ENCODE measurements at regions not wholly inside any gene's neighbourhood (a gene's known extent, or its start where the extent isn't known, plus 50 kb on each side); places are given as distances from the start of the nearest gene placed in this dataset.
"Not testable (repeated sequence)": the region's sequence is repeated elsewhere in the genome, so short reads cannot be mapped to it uniquely, and the experiment has no call there.

DNA sequence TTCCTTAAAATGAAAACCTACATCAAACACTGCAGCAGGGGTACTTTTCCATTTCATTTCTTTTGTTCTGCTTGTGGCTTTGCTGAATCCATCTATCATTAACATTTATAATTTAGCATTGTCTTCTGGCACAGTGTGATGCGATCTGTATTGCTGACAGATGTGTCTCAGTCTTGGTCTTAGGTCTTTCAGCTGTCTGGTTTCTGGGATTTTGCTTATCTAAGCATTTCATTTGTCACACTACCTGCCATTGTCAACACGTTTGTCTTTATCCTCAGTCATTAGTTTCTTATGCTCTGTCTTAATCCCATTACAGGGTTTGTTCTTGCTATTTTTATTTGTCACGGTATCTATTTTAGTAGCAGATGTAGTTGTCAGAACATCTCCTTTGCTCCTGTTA is 303.1 kb downstream of the IZUMO3 start:
- DNase-seq (ENCODE audit: low read depth in 2 of 2), result no peak
- H3K4me3 ChIP-seq (replicated peaks in 1 of 2; ENCODE audit: low read depth in 2 of 2, low read length in 2 of 2), result no peak overlapping the region
- TF ChIP-seq, protein P1, sequence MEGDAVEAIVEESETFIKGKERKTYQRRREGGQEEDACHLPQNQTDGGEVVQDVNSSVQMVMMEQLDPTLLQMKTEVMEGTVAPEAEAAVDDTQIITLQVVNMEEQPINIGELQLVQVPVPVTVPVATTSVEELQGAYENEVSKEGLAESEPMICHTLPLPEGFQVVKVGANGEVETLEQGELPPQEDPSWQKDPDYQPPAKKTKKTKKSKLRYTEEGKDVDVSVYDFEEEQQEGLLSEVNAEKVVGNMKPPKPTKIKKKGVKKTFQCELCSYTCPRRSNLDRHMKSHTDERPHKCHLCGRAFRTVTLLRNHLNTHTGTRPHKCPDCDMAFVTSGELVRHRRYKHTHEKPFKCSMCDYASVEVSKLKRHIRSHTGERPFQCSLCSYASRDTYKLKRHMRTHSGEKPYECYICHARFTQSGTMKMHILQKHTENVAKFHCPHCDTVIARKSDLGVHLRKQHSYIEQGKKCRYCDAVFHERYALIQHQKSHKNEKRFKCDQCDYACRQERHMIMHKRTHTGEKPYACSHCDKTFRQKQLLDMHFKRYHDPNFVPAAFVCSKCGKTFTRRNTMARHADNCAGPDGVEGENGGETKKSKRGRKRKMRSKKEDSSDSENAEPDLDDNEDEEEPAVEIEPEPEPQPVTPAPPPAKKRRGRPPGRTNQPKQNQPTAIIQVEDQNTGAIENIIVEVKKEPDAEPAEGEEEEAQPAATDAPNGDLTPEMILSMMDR (IDR thresholded peaks at IDR 0.05; ENCODE audit: low read depth, low read length), result no peak

DNA sequence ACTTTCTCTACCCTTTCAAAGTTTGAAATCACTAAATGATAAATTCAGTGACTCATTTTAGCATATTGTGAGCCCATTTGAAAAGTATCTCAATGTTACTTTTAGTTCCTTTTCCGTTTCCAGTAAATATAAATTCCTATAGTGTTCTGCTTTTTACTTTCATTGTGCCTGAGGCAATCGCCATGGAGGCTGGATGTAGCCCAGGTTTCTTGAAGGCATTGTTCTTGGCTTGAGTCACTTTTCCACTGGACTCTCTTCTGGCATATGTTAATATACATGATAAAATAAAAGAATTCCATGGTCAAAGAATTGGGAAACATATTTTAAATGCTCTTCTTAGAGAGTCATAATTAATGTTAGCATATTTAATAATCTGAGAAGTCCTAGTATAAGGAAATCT is 327.0 kb downstream of the IZUMO3 start:
- H3K4me3 ChIP-seq (replicated peaks in 1 of 2; ENCODE audit: low read depth in 2 of 2, low read length in 2 of 2), result no peak overlapping the region
- DNase-seq (ENCODE audit: low read depth in 2 of 2), result no peak
- TF ChIP-seq, protein P1 (IDR thresholded peaks at IDR 0.05; ENCODE audit: low read depth, low read length), result no peak

DNA sequence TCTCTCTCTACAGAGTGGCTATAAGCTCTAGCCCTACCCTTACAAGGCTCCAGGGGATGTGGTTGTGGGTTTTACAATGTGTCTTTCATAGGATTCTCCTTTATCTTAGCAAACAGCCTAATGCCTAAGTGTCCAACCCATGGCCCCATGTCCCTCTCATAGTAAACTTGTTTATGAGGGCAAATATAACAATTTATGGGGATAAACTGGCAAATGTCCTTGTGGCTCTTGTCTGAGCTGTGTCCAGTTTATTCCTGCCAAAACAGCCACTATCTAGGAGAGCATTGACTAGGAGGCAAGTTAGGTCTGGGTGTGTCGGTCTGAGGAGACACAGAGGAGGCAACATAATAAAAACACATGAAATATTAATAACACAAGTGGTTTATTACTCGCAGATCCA is 335.1 kb downstream of the IZUMO3 start:
- H3K4me3 ChIP-seq (replicated peaks in 1 of 2; ENCODE audit: low read depth in 2 of 2, low read length in 2 of 2), result no peak overlapping the region
- TF ChIP-seq, protein P1 (IDR thresholded peaks at IDR 0.05; ENCODE audit: low read depth, low read length), result no peak
- no peak for DNase-seq (ENCODE audit: low read depth in 2 of 2)

DNA sequence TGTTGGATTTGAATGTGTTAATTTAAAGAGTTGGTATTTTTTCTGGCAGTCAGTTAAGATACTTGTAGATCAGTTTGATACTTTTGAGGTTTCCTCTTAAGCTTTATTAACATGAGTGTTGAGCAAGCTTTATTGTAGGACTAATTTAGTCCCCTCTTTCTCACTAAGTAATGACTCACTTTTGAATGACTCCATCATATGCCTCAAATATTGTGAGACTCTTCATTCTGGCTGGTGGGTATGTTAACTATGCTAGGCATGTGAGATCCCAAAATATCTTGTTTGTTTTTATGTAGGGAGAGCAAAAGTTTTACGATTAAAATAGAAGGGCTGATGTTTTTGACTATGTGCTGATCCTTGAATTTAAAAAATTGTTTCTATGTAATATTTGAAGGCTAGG is 355.7 kb downstream of the IZUMO3 start:
- no peak for DNase-seq (ENCODE audit: low read depth in 2 of 2)
- TF ChIP-seq, protein P1 (IDR thresholded peaks at IDR 0.05; ENCODE audit: low read depth, low read length), result no peak
- no peak overlapping the region for H3K4me3 ChIP-seq (replicated peaks in 1 of 2; ENCODE audit: low read depth in 2 of 2, low read length in 2 of 2)

DNA sequence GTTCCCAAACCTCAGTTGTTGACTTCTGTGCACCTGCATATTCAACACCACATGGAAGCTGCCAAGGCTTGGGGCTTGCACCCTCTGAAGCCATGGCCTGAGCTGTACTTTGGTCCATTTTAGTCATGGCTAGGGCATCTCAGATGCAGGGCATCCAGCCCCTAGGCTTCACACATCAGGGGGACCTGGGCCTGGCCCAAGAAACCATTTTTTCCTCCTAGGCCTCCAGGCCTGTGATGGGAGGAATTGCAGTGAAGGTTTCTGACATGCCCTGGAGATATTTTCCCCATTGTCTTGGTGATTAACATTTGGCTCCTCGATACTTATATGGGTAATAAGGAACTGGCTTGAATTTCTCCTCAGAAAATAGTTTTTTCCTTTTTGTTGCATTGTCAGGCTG is 354.5 kb upstream of the ELAVL2 start:
- not testable (repeated sequence) for H3K4me3 ChIP-seq (replicated peaks in 1 of 2; ENCODE audit: low read depth in 2 of 2, low read length in 2 of 2); DNase-seq (ENCODE audit: low read depth in 2 of 2)

DNA sequence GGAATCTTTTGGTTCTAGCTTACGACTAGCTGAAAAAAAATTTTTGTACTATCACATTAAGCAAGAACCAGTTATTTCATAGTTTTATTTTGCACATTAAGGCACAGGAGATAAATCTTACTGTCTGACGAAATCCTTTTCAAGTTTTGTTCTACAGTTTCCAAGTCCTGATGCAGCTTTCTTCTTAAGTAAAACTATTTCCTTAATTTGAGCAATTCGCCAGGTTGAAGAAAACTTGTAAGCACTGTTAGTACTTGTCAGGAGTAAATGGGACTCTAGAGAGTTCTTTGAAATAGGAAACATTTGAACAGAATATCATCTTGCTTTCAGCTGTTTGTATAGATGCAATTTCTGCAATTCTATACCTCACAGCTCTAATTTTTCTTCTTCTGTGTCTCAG is 318.8 kb upstream of the ELAVL2 start:
- no peak for DNase-seq (ENCODE audit: low read depth in 2 of 2)
- TF ChIP-seq, protein P1 (IDR thresholded peaks at IDR 0.05; ENCODE audit: low read depth, low read length), result no peak
- H3K4me3 ChIP-seq (replicated peaks in 1 of 2; ENCODE audit: low read depth in 2 of 2, low read length in 2 of 2), result no peak overlapping the region

GRCh38 chr9:24135072-24135471 is 309.0 kb upstream of the ELAVL2 start:
- not testable (repeated sequence) for H3K4me3 ChIP-seq (replicated peaks in 1 of 2; ENCODE audit: low read depth in 2 of 2, low read length in 2 of 2); DNase-seq (ENCODE audit: low read depth in 2 of 2)

- TF ChIP-seq, protein P1 (IDR thresholded peaks at IDR 0.05; ENCODE audit: low read depth, low read length), result no peak
- DNase-seq (ENCODE audit: low read depth in 2 of 2), result no peak
- H3K4me3 ChIP-seq (replicated peaks in 1 of 2; ENCODE audit: low read depth in 2 of 2, low read length in 2 of 2), result no peak overlapping the region
Measured at GRCh38 chr9:24132244-24132643, 306.2 kb upstream of the ELAVL2 start.
